IPS-15b (cell line): ENCODE measurements at regions not wholly inside any gene's neighbourhood (a gene's known extent, or its start where the extent isn't known, plus 50 kb on each side); places are given as distances from the start of the nearest gene placed in this dataset.

Source experiments
- H3K27me3 ChIP-seq: one replicate; pipeline ENCODE4 v1.6.1; 2013; ENCODE audit warnings: low read length; ENCODE audit not compliant: control insufficient read depth, insufficient read depth
- H3K36me3 ChIP-seq: one replicate; pipeline ENCODE4 v1.6.1; 2013; ENCODE audit warnings: low read length; ENCODE audit not compliant: control insufficient read depth, insufficient read depth
- H3K4me1 ChIP-seq: one replicate; pipeline ENCODE4 v1.6.1; 2013; ENCODE audit warnings: mild to moderate bottlenecking, low read length; ENCODE audit not compliant: control insufficient read depth, insufficient read depth
- H3K4me3 ChIP-seq: one replicate; pipeline ENCODE4 v1.5.1; 2013; ENCODE audit warnings: low read depth, low read length
- H3K9ac ChIP-seq: one replicate; pipeline ENCODE4 v1.6.1; 2013; ENCODE audit warnings: low read depth, mild to moderate bottlenecking, low read length
- H3K9me3 ChIP-seq: one replicate; pipeline ENCODE4 v1.6.1; 2013; ENCODE audit warnings: mild to moderate bottlenecking, low read length; ENCODE audit not compliant: control insufficient read depth, insufficient read depth

DNA sequence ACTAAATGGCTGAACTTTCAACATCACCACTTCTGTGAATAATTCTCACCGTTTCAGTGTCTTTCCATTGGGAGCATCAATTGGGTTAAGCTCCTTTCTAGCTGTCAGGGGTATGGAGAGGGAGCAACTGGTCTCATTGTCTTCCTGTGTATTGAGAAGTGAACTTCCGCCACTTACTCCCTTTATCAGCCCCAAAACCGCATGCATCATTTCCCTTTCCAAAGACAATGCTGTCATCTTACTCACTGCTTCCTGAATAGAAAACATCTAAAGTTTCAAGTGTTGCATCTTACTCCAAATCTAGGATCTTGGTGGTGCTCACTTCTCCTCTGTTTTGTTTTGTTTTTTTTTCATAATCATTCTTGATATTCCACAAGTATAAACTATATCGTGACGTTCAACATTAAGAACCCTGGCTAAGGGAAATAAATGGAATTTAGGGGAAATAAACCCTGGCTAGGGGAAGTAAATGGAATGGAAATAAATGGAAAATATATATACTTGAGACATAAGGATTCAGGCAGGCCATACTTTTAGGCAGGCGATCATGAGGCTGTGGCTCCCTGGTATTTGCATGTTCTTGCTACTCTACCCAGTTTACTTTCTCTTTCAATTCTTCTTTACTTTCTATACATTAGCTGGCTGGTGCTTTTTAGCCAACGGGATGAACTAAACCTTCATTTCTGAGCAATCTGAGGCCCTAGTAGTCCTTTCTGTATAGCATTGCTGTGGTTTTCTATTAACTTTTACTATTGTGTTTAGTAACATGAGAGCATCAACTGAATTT, 371.9 kb downstream of the BMPER start:
- Histone ChIP-seq H3K4me3 (no peak overlapping the region), H3K36me3 (no peaks in the 10 kb centered on the region), H3K9ac (no peak overlapping the region), H3K4me1 (peaks cover 5% of the 10 kb centered on the region), H3K9me3 (peaks cover 8% of the 10 kb centered on the region), H3K27me3 (no peaks in the 10 kb centered on the region)

GRCh38 chr7:34277803-34278199, 372.5 kb downstream of the BMPER start:
- Histone ChIP-seq H3K4me1 (peaks cover 5% of the 10 kb centered on the region), H3K4me3 (no peak overlapping the region), H3K36me3 (no peaks in the 10 kb centered on the region), H3K27me3 (no peaks in the 10 kb centered on the region), H3K9me3 (peaks cover 8% of the 10 kb centered on the region), H3K9ac (no peak overlapping the region)

- H3K4me3 ChIP-seq: no peak overlapping the region
- H3K27me3 ChIP-seq: no peaks in the 10 kb centered on the region
Measured at GRCh38 chr7:34281260-34281659, 375.9 kb downstream of the BMPER start.

GRCh38 chr7:34282271-34282670, 375.7 kb upstream of the NPSR1 start:
- Histone ChIP-seq H3K4me3 (no peak overlapping the region), H3K27me3 (no peaks in the 10 kb centered on the region), H3K9ac (no peak overlapping the region), H3K36me3 (no peaks in the 10 kb centered on the region), H3K9me3 (peaks cover 14% of the 10 kb centered on the region), H3K4me1 (no peaks in the 10 kb centered on the region)

More at GRCh38 chr7:34281260-34281659, 375.9 kb downstream of the BMPER start:
- H3K36me3 ChIP-seq: no peaks in the 10 kb centered on the region
- peaks cover 14% of the 10 kb centered on the region for H3K9me3 ChIP-seq
- no peak overlapping the region for H3K9ac ChIP-seq
- H3K4me1 ChIP-seq: peaks cover 5% of the 10 kb centered on the region

DNA sequence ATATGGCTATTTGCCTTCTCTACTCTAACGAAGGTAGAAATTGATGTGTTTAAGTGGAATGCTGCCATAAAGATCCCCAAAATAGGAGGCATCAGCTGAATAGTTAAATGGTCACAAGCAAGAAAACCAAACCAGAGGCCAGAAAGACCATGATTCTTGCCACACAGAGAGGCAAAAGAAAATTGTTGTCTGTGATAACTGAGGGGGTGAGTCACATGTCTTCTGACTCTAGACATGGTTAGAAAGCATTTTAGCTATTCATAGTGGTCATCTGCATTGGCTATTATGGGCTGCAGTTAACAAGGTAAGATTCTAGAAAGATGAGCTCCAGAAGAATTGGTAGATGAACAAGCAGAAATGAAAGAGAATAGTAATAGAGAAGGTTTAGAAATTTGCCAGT, 361.4 kb upstream of the NPSR1 start:
- H3K9ac ChIP-seq: no peak overlapping the region
- H3K4me3 ChIP-seq: no peak overlapping the region
- H3K36me3 ChIP-seq: no peaks in the 10 kb centered on the region
- H3K9me3 ChIP-seq: no peaks in the 10 kb centered on the region
- H3K27me3 ChIP-seq: no peaks in the 10 kb centered on the region
- H3K4me1 ChIP-seq: peaks cover 12% of the 10 kb centered on the region

DNA sequence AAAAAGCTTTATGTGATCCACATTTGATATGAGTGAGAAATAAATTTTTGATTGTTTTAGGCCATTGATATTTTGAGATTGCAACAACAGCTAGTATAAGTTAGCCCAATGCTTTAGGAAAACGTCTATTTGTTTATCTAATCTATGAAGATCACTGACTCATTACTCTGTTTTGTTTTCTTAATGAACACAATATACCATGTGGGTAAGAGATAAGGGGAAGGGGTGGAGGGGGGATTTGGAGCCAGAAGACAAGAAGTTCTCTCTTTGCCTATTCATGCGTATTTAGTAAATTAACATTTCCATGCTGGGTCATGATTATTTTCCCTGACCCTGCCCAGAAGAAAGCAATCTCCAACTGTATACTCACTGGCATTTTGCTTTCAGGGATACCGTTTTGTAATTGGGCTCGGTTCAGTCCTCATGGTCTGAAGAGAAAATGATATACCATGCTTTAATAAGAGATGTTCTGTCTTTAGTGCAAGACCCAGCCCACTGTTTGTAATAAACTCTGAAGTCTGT, 359.5 kb upstream of the NPSR1 start:
- Histone ChIP-seq H3K27me3 (no peaks in the 10 kb centered on the region), H3K9me3 (no peaks in the 10 kb centered on the region), H3K4me1 (peaks cover 12% of the 10 kb centered on the region), H3K36me3 (no peaks in the 10 kb centered on the region), H3K4me3 (no peak overlapping the region), H3K9ac (no peak overlapping the region)

DNA sequence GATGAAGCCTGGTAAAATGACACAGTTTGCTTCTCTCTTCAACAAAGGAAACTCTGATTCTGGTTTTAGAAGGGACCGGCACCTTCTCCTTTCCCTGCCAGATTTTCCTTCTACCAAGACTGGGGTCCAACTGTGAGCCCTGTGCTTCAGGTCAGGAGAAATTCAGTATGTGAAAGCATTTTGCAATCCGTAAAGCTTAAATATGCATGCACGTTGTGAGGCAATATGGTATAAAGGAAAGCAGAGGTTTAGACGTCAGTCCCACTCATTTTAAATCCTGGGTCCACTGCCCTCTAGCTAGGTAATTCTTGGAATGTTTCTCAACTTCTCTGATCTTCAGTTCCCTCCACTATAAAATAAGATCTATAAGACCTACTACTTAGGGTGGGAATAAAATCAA, 359.0 kb upstream of the NPSR1 start:
- Histone ChIP-seq H3K9ac (no peak overlapping the region), H3K4me1 (peaks cover 12% of the 10 kb centered on the region), H3K27me3 (no peaks in the 10 kb centered on the region), H3K4me3 (no peak overlapping the region), H3K9me3 (no peaks in the 10 kb centered on the region), H3K36me3 (no peaks in the 10 kb centered on the region)

DNA sequence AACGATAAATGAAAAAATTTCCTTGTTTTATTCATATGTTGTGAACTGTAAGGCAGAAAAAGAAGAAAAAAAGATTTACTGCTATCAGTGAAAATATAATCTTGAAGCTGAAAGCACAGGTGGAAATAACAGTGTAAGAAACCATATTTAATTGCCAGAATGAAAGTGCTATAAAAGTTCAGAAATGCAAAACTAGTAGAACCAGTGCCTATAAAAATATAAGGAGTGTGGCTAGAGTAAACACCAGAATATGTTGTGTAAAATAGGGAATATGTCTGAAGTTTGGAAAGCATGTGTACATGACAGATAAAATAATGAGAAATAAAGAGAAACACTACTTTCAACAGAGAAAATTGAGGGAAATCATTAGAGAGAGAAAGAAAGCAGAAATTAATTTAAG, 350.5 kb upstream of the NPSR1 start:
- Histone ChIP-seq H3K27me3 (no peaks in the 10 kb centered on the region), H3K9ac (no peak overlapping the region), H3K4me3 (no peak overlapping the region), H3K9me3 (no peaks in the 10 kb centered on the region), H3K4me1 (no peaks in the 10 kb centered on the region), H3K36me3 (no peaks in the 10 kb centered on the region)

DNA sequence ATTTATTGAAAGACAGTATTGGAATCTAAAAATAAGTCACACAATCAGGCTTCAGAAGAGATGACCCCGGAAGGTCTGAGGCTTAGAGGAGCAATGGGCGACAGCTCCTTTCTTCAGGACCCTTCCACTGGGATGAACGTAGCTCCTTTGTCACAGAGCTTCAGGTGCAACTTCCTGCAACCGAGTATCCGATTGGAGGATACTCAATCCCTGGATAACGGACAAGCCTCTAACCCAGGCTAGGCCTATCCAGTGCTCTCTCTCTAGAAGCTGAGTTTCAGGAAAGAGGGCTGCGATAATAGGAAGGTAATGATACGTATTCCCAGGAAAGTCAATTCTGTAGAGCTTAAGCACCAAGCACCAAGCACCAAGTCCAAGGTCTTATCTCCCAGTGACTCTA, 349.4 kb upstream of the NPSR1 start:
- Histone ChIP-seq H3K9me3 (no peaks in the 10 kb centered on the region), H3K4me3 (no peak overlapping the region), H3K4me1 (no peaks in the 10 kb centered on the region), H3K9ac (no peak overlapping the region), H3K27me3 (no peaks in the 10 kb centered on the region), H3K36me3 (no peaks in the 10 kb centered on the region)

GRCh38 chr7:34309116-34309515, 348.9 kb upstream of the NPSR1 start:
- H3K27me3 ChIP-seq: no peaks in the 10 kb centered on the region
- no peaks in the 10 kb centered on the region for H3K4me1 ChIP-seq
- no peak overlapping the region for H3K4me3 ChIP-seq
- no peaks in the 10 kb centered on the region for H3K9me3 ChIP-seq
- no peak overlapping the region for H3K9ac ChIP-seq
- no peaks in the 10 kb centered on the region for H3K36me3 ChIP-seq

GRCh38 chr7:34309584-34309983, 348.4 kb upstream of the NPSR1 start:
- Histone ChIP-seq H3K4me1 (no peaks in the 10 kb centered on the region), H3K27me3 (no peaks in the 10 kb centered on the region), H3K9me3 (no peaks in the 10 kb centered on the region), H3K4me3 (no peak overlapping the region), H3K9ac (no peak overlapping the region), H3K36me3 (no peaks in the 10 kb centered on the region)

GRCh38 chr7:34311591-34311990, 346.4 kb upstream of the NPSR1 start:
- H3K9me3 ChIP-seq: no peaks in the 10 kb centered on the region
- H3K36me3 ChIP-seq: no peaks in the 10 kb centered on the region
- no peak overlapping the region for H3K4me3 ChIP-seq
- no peak overlapping the region for H3K9ac ChIP-seq
- H3K4me1 ChIP-seq: no peaks in the 10 kb centered on the region
- no peaks in the 10 kb centered on the region for H3K27me3 ChIP-seq
